ENCODE measurements at regions not wholly inside any gene's neighbourhood (a gene's known extent, or its start where the extent isn't known, plus 50 kb on each side); places are given as distances from the start of the nearest gene placed in this dataset.
"Not testable (repeated sequence)": the region's sequence is repeated elsewhere in the genome, so short reads cannot be mapped to it uniquely, and the experiment has no call there.

- no peaks in the 10 kb centered on the region for H3K27me3 ChIP-seq (replicated peaks; ENCODE audit: insufficient read depth)
- H3K9me3 ChIP-seq = no peaks in the 10 kb centered on the region
- no peak for TF ChIP-seq CTCF (IDR thresholded peaks at IDR 0.05)
- no peaks in the 10 kb centered on the region for H3K4me1 ChIP-seq (ENCODE audit: control insufficient read depth in 1 of 2, low read depth in 2 of 2)
- no peak overlapping the region for H3K27ac ChIP-seq
- no peaks in the 10 kb centered on the region for H3K36me3 ChIP-seq
- H3K4me3 ChIP-seq = no peak overlapping the region
- DNase-seq (ENCODE audit: low spot score) (no peak), ATAC-seq (ENCODE audit: insufficient number of reproducible peaks, low FRiP score, low read depth) (no peak)
These were observed 1096.5 kb downstream of the FSCB start for GRCh38 chr14:43410631-43411030.

GRCh38 chr14:43408472-43408871, 1098.6 kb downstream of the FSCB start:
- no peak for ATAC-seq (ENCODE audit: insufficient number of reproducible peaks, low FRiP score, low read depth)
- Histone ChIP-seq H3K4me1 (ENCODE audit: control insufficient read depth in 1 of 2, low read depth in 2 of 2) (no peaks in the 10 kb centered on the region), H3K9me3 (no peaks in the 10 kb centered on the region), H3K36me3 (no peaks in the 10 kb centered on the region), H3K4me3 (no peak overlapping the region), H3K27me3 (replicated peaks; ENCODE audit: insufficient read depth) (no peaks in the 10 kb centered on the region), H3K27ac (no peak overlapping the region)
- no peak for DNase-seq (ENCODE audit: low spot score)
- TF ChIP-seq CTCF (IDR thresholded peaks at IDR 0.05) = no peak

- Histone ChIP-seq H3K27ac (no peak overlapping the region), H3K27me3 (replicated peaks; ENCODE audit: insufficient read depth) (no peaks in the 10 kb centered on the region), H3K9me3 (no peaks in the 10 kb centered on the region), H3K4me3 (no peak overlapping the region), H3K4me1 (ENCODE audit: control insufficient read depth in 1 of 2, low read depth in 2 of 2) (no peaks in the 10 kb centered on the region), H3K36me3 (no peaks in the 10 kb centered on the region)
- ATAC-seq (ENCODE audit: insufficient number of reproducible peaks, low FRiP score, low read depth) (no peak), DNase-seq (ENCODE audit: low spot score) (no peak)
- no peak for TF ChIP-seq CTCF (IDR thresholded peaks at IDR 0.05)
These were observed 1099.4 kb downstream of the FSCB start for GRCh38 chr14:43407706-43408105.

GRCh38 chr14:43406931-43407330, 1100.2 kb downstream of the FSCB start:
- Histone ChIP-seq H3K27me3 (replicated peaks; ENCODE audit: insufficient read depth) (no peaks in the 10 kb centered on the region), H3K4me1 (ENCODE audit: control insufficient read depth in 1 of 2, low read depth in 2 of 2) (no peaks in the 10 kb centered on the region), H3K4me3 (no peak overlapping the region), H3K36me3 (no peaks in the 10 kb centered on the region), H3K27ac (no peak overlapping the region), H3K9me3 (no peaks in the 10 kb centered on the region)
- DNase-seq (ENCODE audit: low spot score) = no peak
- ATAC-seq (ENCODE audit: insufficient number of reproducible peaks, low FRiP score, low read depth) = no peak
- no peak for TF ChIP-seq CTCF (IDR thresholded peaks at IDR 0.05)

- no peak for ATAC-seq (ENCODE audit: insufficient number of reproducible peaks, low FRiP score, low read depth)
- Histone ChIP-seq H3K27ac (no peak overlapping the region), H3K4me1 (ENCODE audit: control insufficient read depth in 1 of 2, low read depth in 2 of 2) (no peaks in the 10 kb centered on the region), H3K4me3 (no peak overlapping the region), H3K9me3 (no peaks in the 10 kb centered on the region), H3K36me3 (no peaks in the 10 kb centered on the region), H3K27me3 (replicated peaks; ENCODE audit: insufficient read depth) (no peaks in the 10 kb centered on the region)
- no peak for TF ChIP-seq CTCF (IDR thresholded peaks at IDR 0.05)
- no peak for DNase-seq (ENCODE audit: low spot score)
These were observed 1107.8 kb downstream of the FSCB start for GRCh38 chr14:43399289-43399688.

GRCh38 chr14:43370565-43370896, 1136.6 kb downstream of the FSCB start:
- H3K4me1 ChIP-seq (ENCODE audit: control insufficient read depth in 1 of 2, low read depth in 2 of 2); H3K27ac ChIP-seq; H3K4me3 ChIP-seq; H3K27me3 ChIP-seq (replicated peaks; ENCODE audit: insufficient read depth); DNase-seq (ENCODE audit: low spot score); H3K36me3 ChIP-seq; H3K9me3 ChIP-seq; ATAC-seq (ENCODE audit: insufficient number of reproducible peaks, low FRiP score, low read depth): not testable (repeated sequence)

All from thoracic aorta (tissue), 2 donors.